Ishikawa (cell line): ENCODE measurements at regions not wholly inside any gene's neighbourhood (a gene's known extent, or its start where the extent isn't known, plus 50 kb on each side); places are given as distances from the start of the nearest gene placed in this dataset.

Experiments used
- CEBPB ChIP-seq: IDR thresholded peaks from 2 replicates; pipeline ENCODE4 v1.6.1; 2012
- CREB1 ChIP-seq: IDR thresholded peaks from 2 replicates; pipeline ENCODE4 v1.6.1; 2012; ENCODE audit warnings: low read depth
- EGR1 ChIP-seq: IDR thresholded peaks from 2 replicates; pipeline ENCODE4 v1.6.1; 2012
- EP300 ChIP-seq: IDR thresholded peaks from 2 replicates; pipeline ENCODE4 v1.6.1; 2012; ENCODE audit warnings: borderline replicate concordance
- FOXM1 ChIP-seq: IDR thresholded peaks from 2 replicates; pipeline ENCODE4 v1.6.1; 2012; ENCODE audit warnings: low read depth, borderline replicate concordance
- NFIC ChIP-seq: IDR thresholded peaks from 2 replicates; pipeline ENCODE4 v1.6.1; 2012
- RAD21 ChIP-seq: IDR thresholded peaks from 2 replicates; pipeline ENCODE4 v1.6.1; 2012; ENCODE audit warnings: low read depth
- TAF1 ChIP-seq: IDR thresholded peaks from 2 replicates; pipeline ENCODE4 v1.6.1; 2012; ENCODE audit warnings: low read depth, mild to moderate bottlenecking
- TCF12 ChIP-seq: IDR thresholded peaks from 2 replicates; pipeline ENCODE4 v1.6.1; 2012; ENCODE audit warnings: low read depth
- TEAD4 ChIP-seq: IDR thresholded peaks from 2 replicates; pipeline ENCODE4 v1.6.1; 2012
- YY1 ChIP-seq: IDR thresholded peaks from 2 replicates; pipeline ENCODE4 v1.6.1; 2012; ENCODE audit warnings: low read depth
- ZBTB7A ChIP-seq: IDR thresholded peaks from 2 replicates; pipeline ENCODE4 v1.6.1; 2012; ENCODE audit warnings: low read depth
- TF ChIP-seq, protein P1 (sequence below): IDR thresholded peaks from 2 replicates; pipeline ENCODE4 v1.6.1; 2012
- TF ChIP-seq, protein P2 (sequence below): IDR thresholded peaks from 2 replicates; pipeline ENCODE4 v1.6.1; 2012
- TF ChIP-seq, protein P3 (sequence below): IDR thresholded peaks from 2 replicates; pipeline ENCODE4 v1.6.1; 2012; ENCODE audit warnings: low read depth, mild to moderate bottlenecking

DNA sequence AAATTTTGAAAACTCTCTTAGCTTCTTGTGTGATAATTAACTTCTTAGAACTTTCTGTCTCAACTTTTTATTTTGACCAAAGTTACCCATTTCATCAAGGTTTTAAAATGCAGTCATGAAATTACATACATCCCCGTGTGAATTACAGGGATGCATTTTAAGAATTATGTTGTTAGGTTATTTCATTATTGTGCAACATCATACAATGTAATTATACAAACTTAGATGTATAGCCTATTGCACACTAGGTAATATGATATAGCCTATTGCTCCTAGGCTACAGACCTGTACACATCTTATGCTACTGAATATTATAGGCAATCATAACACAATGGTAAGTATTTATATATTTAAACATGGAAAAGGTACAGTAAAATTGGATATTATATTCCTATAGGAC, 228.1 kb upstream of the C11orf87 start:
- TF ChIP-seq CREB1: no peak
- TF ChIP-seq CEBPB: no peak
- TF ChIP-seq, protein P1, sequence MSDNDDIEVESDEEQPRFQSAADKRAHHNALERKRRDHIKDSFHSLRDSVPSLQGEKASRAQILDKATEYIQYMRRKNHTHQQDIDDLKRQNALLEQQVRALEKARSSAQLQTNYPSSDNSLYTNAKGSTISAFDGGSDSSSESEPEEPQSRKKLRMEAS: no peak

DNA sequence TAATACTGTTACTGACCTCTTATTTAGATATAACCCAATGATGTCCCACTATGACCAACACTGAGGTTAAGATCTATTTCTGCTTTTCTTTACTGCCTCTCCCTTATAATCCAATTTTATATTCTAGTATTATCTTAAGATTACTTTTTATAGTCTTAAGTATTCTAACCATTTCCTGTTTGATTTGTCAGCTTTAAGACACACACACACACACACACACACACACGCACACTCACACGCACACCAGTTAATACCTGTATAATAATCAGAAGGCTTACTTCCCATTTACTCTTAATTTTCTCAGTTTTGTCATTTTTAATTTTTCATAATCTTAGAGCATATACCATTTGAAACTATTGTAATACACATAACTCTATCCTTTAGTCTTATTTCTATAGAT, 226.0 kb upstream of the C11orf87 start:
- no peak for TF ChIP-seq ZBTB7A
- TF ChIP-seq TAF1: no peak
- TF ChIP-seq EP300: no peak
- TF ChIP-seq TEAD4: no peak
- TF ChIP-seq, protein P2, sequence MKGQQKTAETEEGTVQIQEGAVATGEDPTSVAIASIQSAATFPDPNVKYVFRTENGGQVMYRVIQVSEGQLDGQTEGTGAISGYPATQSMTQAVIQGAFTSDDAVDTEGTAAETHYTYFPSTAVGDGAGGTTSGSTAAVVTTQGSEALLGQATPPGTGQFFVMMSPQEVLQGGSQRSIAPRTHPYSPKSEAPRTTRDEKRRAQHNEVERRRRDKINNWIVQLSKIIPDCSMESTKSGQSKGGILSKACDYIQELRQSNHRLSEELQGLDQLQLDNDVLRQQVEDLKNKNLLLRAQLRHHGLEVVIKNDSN: no peak

DNA sequence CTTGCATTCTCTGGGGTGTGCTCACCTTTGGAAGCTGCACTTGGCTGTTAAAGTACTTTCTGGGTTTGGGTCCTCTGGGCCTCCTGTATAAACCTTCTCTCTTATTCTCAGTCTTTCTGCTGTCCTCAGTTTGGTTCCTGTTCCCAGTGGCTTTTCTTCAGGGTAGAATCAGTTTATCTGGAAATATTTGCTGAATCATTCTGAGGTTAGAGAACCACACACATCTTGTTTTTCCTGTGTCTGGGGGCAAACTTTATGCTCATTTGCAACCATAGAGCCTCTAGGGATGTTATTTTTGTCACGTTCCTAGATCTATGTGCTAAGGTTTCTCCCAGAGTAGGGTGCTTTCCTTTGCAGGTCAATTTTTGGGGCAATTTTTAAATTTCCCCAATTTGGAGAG, 224.3 kb upstream of the C11orf87 start:
- TF ChIP-seq, protein P2: no peak
- TF ChIP-seq CREB1 (no peak), NFIC (no peak), TCF12 (no peak), CEBPB (no peak), ZBTB7A (no peak), RAD21 (no peak), FOXM1 (no peak), YY1 (no peak), EP300 (no peak)
- TF ChIP-seq, protein P1: no peak
- TF ChIP-seq, protein P3, sequence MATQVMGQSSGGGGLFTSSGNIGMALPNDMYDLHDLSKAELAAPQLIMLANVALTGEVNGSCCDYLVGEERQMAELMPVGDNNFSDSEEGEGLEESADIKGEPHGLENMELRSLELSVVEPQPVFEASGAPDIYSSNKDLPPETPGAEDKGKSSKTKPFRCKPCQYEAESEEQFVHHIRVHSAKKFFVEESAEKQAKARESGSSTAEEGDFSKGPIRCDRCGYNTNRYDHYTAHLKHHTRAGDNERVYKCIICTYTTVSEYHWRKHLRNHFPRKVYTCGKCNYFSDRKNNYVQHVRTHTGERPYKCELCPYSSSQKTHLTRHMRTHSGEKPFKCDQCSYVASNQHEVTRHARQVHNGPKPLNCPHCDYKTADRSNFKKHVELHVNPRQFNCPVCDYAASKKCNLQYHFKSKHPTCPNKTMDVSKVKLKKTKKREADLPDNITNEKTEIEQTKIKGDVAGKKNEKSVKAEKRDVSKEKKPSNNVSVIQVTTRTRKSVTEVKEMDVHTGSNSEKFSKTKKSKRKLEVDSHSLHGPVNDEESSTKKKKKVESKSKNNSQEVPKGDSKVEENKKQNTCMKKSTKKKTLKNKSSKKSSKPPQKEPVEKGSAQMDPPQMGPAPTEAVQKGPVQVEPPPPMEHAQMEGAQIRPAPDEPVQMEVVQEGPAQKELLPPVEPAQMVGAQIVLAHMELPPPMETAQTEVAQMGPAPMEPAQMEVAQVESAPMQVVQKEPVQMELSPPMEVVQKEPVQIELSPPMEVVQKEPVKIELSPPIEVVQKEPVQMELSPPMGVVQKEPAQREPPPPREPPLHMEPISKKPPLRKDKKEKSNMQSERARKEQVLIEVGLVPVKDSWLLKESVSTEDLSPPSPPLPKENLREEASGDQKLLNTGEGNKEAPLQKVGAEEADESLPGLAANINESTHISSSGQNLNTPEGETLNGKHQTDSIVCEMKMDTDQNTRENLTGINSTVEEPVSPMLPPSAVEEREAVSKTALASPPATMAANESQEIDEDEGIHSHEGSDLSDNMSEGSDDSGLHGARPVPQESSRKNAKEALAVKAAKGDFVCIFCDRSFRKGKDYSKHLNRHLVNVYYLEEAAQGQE: no peak

DNA sequence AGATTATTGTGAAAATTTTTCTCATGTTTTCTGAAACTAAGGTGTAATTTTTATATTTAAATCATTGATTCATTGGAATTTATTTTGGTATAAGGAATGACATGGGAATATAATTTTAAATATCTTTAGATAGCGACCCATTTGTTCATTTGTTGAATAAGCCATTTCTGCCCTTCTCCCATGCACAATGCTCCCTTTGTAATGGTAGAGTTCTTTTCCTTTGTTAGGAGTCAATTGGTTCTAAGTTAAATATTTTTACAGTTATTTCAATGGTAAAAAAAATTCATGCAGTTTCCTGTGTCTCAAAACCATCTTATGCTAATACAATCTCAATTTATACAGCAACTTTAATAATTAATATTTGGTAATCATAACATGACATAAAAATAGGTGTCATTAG, 218.8 kb upstream of the C11orf87 start:
- TF ChIP-seq, protein P1: no peak
- no peak for TF ChIP-seq ZBTB7A
- TF ChIP-seq YY1: no peak
- no peak for TF ChIP-seq TAF1
- TF ChIP-seq NFIC: no peak
- no peak for TF ChIP-seq FOXM1
- TF ChIP-seq EGR1: no peak
- TF ChIP-seq CEBPB: no peak
- TF ChIP-seq CREB1: no peak
- no peak for TF ChIP-seq TCF12
- TF ChIP-seq RAD21: no peak
- TF ChIP-seq, protein P2: no peak
- no peak for TF ChIP-seq EP300
- TF ChIP-seq, protein P3: no peak
- no peak for TF ChIP-seq TEAD4

DNA sequence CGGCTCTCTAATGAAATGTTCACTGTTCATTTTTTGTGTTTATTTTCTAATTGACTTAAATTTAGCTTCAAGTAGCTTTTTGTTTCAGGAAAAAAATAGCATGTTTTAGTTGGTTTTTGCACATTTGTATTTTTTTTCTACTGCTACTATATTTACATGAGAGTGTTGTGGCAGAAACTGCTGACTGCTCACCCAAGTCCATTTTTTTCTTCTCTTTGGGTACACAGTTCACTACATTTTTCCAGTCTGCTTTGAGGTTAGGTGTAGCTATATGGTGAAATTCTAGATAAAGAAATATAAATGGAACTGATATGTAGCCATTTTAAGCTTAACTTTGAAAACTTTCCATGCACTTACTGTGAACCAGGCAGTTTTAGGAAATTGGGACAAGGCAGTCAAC, 216.7 kb upstream of the C11orf87 start:
- TF ChIP-seq ZBTB7A: no peak
- no peak for TF ChIP-seq YY1
- TF ChIP-seq TAF1: no peak
- no peak for TF ChIP-seq CREB1
- no peak for TF ChIP-seq TEAD4
- TF ChIP-seq NFIC: no peak
- no peak for TF ChIP-seq EGR1
- no peak for TF ChIP-seq EP300
- no peak for TF ChIP-seq CEBPB

DNA sequence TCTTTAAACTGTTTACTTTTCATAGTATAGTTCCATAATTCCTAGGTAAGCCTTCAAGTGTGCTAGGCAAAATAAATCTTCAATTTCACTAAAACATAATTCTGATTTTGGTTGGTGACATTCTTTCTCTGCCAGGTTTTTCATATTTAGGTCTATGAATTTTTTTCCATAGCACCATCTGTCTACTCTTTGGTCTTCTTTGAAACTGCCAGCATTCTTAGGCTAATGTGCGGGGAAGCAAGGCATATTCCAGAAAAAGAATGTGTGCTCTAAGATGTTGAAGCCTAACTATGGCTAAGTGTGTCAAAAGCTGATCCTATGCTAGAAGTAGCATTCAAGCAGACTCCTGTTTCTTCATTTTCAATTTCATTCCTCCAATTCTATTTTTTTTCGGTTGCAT, 213.9 kb upstream of the C11orf87 start:
- no peak for TF ChIP-seq TAF1
- TF ChIP-seq, protein P2: no peak
- TF ChIP-seq FOXM1: no peak
- no peak for TF ChIP-seq YY1
- no peak for TF ChIP-seq NFIC
- TF ChIP-seq, protein P1: no peak
